ENCODE measurements at regions not wholly inside any gene's neighbourhood (a gene's known extent, or its start where the extent isn't known, plus 50 kb on each side); places are given as distances from the start of the nearest gene placed in this dataset.

DNA sequence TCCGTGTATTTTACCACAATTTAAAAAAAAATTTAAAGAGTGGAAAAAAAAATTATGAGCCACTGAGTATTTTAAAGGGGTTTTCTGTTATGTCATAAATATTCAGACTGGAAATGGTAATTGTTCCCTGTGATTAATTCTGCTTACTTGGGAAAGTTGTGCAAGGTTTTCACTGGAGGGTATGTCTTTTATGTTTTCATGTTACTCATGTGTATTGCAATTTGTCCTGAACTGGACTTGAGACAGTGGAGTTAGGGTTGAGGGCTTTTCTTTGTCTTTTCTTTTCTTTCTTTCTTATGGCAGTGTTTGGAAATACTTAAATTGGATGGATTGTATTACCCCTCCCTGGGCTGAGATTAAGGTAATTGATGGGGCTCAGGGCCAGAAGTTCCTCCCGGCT lies 257.7 kb downstream of the BAMBI start:
- Histone ChIP-seq H3K9me3 (replicated peaks; ENCODE audit: control insufficient read depth, insufficient read depth, low read depth, low read length) (no peaks in the 10 kb centered on the region), H3K9ac (ENCODE audit: insufficient read depth in 1 of 2, low read depth in 2 of 2, low read length in 2 of 2) (no peak overlapping the region), H3K4me2 (ENCODE audit: insufficient read depth, low read length) (no peak overlapping the region), H3K4me1 (replicated peaks in 1 of 2; ENCODE audit: control insufficient read depth in 2 of 2, insufficient read depth in 2 of 2, low read length in 2 of 2) (peaks cover 0 to 3% of the 10 kb centered on the region in 2 experiments; a peak in 2 of 5 replicates), H3K27me3 (ENCODE audit: control insufficient read depth in 2 of 2, insufficient read depth in 2 of 2, low read length in 2 of 2) (no peaks in the 10 kb centered on the region), H3K79me2 (ENCODE audit: control insufficient read depth, insufficient read depth, low read length) (no peaks in the 10 kb centered on the region), H3K9me1 (ENCODE audit: control insufficient read depth, insufficient read depth, low read length) (no peaks in the 10 kb centered on the region), H4K20me1 (replicated peaks; ENCODE audit: control insufficient read depth, insufficient read depth, low read length) (no peaks in the 10 kb centered on the region), H3K27ac (ENCODE audit: extremely low read depth, low read depth, low read length) (no peak overlapping the region), H3K36me3 (ENCODE audit: control insufficient read depth, insufficient read depth, low read length) (no peaks in the 10 kb centered on the region), H2AFZ (ENCODE audit: low read depth, low read length) (no peak overlapping the region), H3K4me3 (no peak overlapping the region)
- no peak for ATAC-seq
- in situ Hi-C loops (cut with MboI) = no loop called here
- WGBS (ENCODE audit: insufficient coverage, low coverage, missing lambda C conversion rate) = 67% methylated on average over 2 of the region's 2 CpGs
- ChIA-PET CTCF (ENCODE audit: low intra/inter-chr PET ratio) (no interaction called here), POLR2A (no interaction called here)
- no peak for FAIRE-seq
- no TSS peak for BruUV-seq (replicated peaks)
- intact Hi-C loops (cut with micrococcal nuclease) = no loop called here
- DNase-seq (ENCODE audit: extremely low read depth in 1 of 4, low spot score in 3 of 4) = no peak
- TF ChIP-seq ZNF644 (tag; IDR thresholded peaks at IDR 0.05; ENCODE audit: low read depth) (no peak), MBD2 (IDR thresholded peaks at IDR 0.05; ENCODE audit: borderline replicate concordance, low read depth) (no peak), TAF15 (IDR thresholded peaks at IDR 0.05; ENCODE audit: low read depth, low read length) (no peak), ZNF766 (CRISPR knock-in tag; conservative IDR thresholded peaks at IDR 0.05) (no peak), CBFA2T3 (IDR thresholded peaks at IDR 0.05) (no peak)
- TF ChIP-seq, protein P1, sequence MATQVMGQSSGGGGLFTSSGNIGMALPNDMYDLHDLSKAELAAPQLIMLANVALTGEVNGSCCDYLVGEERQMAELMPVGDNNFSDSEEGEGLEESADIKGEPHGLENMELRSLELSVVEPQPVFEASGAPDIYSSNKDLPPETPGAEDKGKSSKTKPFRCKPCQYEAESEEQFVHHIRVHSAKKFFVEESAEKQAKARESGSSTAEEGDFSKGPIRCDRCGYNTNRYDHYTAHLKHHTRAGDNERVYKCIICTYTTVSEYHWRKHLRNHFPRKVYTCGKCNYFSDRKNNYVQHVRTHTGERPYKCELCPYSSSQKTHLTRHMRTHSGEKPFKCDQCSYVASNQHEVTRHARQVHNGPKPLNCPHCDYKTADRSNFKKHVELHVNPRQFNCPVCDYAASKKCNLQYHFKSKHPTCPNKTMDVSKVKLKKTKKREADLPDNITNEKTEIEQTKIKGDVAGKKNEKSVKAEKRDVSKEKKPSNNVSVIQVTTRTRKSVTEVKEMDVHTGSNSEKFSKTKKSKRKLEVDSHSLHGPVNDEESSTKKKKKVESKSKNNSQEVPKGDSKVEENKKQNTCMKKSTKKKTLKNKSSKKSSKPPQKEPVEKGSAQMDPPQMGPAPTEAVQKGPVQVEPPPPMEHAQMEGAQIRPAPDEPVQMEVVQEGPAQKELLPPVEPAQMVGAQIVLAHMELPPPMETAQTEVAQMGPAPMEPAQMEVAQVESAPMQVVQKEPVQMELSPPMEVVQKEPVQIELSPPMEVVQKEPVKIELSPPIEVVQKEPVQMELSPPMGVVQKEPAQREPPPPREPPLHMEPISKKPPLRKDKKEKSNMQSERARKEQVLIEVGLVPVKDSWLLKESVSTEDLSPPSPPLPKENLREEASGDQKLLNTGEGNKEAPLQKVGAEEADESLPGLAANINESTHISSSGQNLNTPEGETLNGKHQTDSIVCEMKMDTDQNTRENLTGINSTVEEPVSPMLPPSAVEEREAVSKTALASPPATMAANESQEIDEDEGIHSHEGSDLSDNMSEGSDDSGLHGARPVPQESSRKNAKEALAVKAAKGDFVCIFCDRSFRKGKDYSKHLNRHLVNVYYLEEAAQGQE (IDR thresholded peaks at IDR 0.05; ENCODE audit: borderline replicate concordance) = no peak
- TF ChIP-seq, protein P1 (CRISPR knock-in tag; IDR thresholded peaks at IDR 0.05; ENCODE audit: low read depth) = no peak
- TF ChIP-seq, protein P2, sequence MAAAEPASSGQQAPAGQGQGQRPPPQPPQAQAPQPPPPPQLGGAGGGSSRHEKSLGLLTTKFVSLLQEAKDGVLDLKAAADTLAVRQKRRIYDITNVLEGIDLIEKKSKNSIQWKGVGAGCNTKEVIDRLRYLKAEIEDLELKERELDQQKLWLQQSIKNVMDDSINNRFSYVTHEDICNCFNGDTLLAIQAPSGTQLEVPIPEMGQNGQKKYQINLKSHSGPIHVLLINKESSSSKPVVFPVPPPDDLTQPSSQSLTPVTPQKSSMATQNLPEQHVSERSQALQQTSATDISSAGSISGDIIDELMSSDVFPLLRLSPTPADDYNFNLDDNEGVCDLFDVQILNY (CRISPR knock-in tag; IDR thresholded peaks at IDR 0.05) = no peak
- TF ChIP-seq, protein P3, sequence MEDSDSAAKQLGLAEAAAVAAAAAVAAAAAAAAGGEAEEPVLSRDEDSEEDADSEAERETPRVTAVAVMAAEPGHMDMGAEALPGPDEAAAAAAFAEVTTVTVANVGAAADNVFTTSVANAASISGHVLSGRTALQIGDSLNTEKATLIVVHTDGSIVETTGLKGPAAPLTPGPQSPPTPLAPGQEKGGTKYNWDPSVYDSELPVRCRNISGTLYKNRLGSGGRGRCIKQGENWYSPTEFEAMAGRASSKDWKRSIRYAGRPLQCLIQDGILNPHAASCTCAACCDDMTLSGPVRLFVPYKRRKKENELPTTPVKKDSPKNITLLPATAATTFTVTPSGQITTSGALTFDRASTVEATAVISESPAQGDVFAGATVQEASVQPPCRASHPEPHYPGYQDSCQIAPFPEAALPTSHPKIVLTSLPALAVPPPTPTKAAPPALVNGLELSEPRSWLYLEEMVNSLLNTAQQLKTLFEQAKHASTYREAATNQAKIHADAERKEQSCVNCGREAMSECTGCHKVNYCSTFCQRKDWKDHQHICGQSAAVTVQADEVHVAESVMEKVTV (CRISPR knock-in tag; IDR thresholded peaks at IDR 0.05) = no peak
